ENCODE measurements at regions not wholly inside any gene's neighbourhood (a gene's known extent, or its start where the extent isn't known, plus 50 kb on each side); places are given as distances from the start of the nearest gene placed in this dataset.

DNA sequence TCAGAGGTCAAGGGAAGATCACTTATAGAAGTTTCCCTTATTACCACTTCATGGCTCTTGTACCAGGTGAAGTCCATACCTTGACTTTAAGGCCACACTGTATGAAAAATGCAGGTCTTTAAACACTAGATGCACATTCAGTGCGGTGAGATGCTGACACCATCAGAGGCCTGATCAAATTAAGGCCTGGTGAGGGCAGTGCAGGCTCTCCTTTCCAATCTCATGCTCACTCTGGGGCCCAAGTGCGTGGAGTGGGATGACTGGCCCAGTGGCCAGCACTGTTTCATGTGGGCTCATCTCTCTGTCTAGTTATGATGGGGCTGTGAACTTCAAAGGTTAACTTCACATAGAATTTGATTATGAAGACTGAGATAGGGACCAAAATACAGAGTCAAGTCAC is 281.1 kb downstream of the SLC4A3 start:
- Histone ChIP-seq H3K9me2 (ENCODE audit: low read depth, low read length) (no peaks in the 10 kb centered on the region), H3K9ac (ENCODE audit: low read length) (no peak overlapping the region), H3K36me3 (ENCODE audit: insufficient read depth, low read length) (no peaks in the 10 kb centered on the region), H3K9me3 (ENCODE audit: low read length) (no peaks in the 10 kb centered on the region), H3K27me3 (ENCODE audit: insufficient read depth, low read length) (no peaks in the 10 kb centered on the region), H2AFZ (ENCODE audit: low read length) (no peak overlapping the region), H3F3A (ENCODE audit: insufficient read depth, low read length) (no peaks in the 10 kb centered on the region), H3K4me1 (ENCODE audit: insufficient read depth, low read length, severe bottlenecking) (no peaks in the 10 kb centered on the region), H3K4me3 (ENCODE audit: low read depth, low read length, poor library complexity, severe bottlenecking) (no peak overlapping the region), H4K20me1 (ENCODE audit: insufficient read depth, low read length) (no peaks in the 10 kb centered on the region), H3K27ac (ENCODE audit: low read depth, low read length, poor library complexity, severe bottlenecking) (no peak overlapping the region), H3K79me2 (ENCODE audit: insufficient read depth, low read length) (no peaks in the 10 kb centered on the region), H3K4me2 (ENCODE audit: low read length) (no peak overlapping the region)
- TF ChIP-seq, protein P1, sequence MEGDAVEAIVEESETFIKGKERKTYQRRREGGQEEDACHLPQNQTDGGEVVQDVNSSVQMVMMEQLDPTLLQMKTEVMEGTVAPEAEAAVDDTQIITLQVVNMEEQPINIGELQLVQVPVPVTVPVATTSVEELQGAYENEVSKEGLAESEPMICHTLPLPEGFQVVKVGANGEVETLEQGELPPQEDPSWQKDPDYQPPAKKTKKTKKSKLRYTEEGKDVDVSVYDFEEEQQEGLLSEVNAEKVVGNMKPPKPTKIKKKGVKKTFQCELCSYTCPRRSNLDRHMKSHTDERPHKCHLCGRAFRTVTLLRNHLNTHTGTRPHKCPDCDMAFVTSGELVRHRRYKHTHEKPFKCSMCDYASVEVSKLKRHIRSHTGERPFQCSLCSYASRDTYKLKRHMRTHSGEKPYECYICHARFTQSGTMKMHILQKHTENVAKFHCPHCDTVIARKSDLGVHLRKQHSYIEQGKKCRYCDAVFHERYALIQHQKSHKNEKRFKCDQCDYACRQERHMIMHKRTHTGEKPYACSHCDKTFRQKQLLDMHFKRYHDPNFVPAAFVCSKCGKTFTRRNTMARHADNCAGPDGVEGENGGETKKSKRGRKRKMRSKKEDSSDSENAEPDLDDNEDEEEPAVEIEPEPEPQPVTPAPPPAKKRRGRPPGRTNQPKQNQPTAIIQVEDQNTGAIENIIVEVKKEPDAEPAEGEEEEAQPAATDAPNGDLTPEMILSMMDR (IDR thresholded peaks at IDR 0.05; ENCODE audit: low read length) = no peak
- TF ChIP-seq EZH2 (IDR thresholded peaks at IDR 0.05; ENCODE audit: borderline replicate concordance, low read length) = no peak

DNA sequence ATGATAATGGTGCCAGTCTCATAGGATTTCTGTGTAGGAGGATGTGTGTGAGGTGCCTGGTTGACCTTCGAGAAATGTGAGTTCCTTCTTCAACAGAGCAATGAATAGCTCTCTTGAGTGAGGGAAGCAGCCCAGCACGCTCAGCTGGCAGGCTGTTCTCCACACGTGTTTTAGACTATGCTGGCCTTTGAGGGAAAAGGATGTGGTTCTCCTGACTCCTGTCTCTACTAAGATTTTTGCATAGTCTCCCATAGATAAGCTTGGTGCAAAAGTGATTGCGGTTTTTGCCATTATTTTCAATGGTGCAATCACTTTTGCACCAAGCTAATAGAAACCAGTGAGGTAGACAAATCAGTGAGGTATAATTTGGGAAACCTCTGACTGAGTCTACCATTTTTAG is 284.1 kb downstream of the SLC4A3 start:
- no peaks in the 10 kb centered on the region for H3F3A ChIP-seq (ENCODE audit: insufficient read depth, low read length)
- no peaks in the 10 kb centered on the region for H4K20me1 ChIP-seq (ENCODE audit: insufficient read depth, low read length)
- no peak overlapping the region for H3K9ac ChIP-seq (ENCODE audit: low read length)
- H3K9me2 ChIP-seq (ENCODE audit: low read depth, low read length) = no peaks in the 10 kb centered on the region
- no peak overlapping the region for H2AFZ ChIP-seq (ENCODE audit: low read length)
- H3K4me3 ChIP-seq (ENCODE audit: low read depth, low read length, poor library complexity, severe bottlenecking) = no peak overlapping the region
- H3K9me3 ChIP-seq (ENCODE audit: low read length) = no peaks in the 10 kb centered on the region
- no peaks in the 10 kb centered on the region for H3K4me1 ChIP-seq (ENCODE audit: insufficient read depth, low read length, severe bottlenecking)
- H3K4me2 ChIP-seq (ENCODE audit: low read length) = no peak overlapping the region
- H3K27ac ChIP-seq (ENCODE audit: low read depth, low read length, poor library complexity, severe bottlenecking) = no peak overlapping the region
- no peak for TF ChIP-seq EZH2 (IDR thresholded peaks at IDR 0.05; ENCODE audit: borderline replicate concordance, low read length)
- TF ChIP-seq, protein P1 (IDR thresholded peaks at IDR 0.05; ENCODE audit: low read length) = no peak
- no peaks in the 10 kb centered on the region for H3K27me3 ChIP-seq (ENCODE audit: insufficient read depth, low read length)
- H3K36me3 ChIP-seq (ENCODE audit: insufficient read depth, low read length) = no peaks in the 10 kb centered on the region
- no peaks in the 10 kb centered on the region for H3K79me2 ChIP-seq (ENCODE audit: insufficient read depth, low read length)

DNA sequence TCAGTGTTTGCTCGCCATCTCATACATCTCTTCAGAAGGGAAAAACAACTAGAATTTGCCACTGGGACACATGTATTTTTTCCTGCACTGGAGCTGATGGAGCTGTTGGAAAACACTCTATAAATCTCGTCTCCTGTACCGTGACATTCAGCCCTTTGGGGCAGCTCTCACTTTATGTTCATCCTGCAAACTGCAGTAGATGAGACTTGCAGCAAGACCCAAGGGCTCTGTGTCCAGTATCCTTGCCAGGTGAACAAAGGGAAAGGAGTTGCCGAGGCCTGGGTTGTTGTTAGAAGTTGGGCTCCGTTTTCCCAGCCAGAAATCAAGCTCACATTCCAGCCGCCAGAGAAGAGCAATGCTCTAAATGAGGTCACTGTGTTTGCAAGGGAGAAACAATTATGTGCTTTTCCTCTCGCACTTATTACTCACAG is 285.1 kb downstream of the SLC4A3 start:
- H4K20me1 ChIP-seq (ENCODE audit: insufficient read depth, low read length) = no peaks in the 10 kb centered on the region
- H3K9me3 ChIP-seq (ENCODE audit: low read length) = no peaks in the 10 kb centered on the region
- H3K79me2 ChIP-seq (ENCODE audit: insufficient read depth, low read length) = no peaks in the 10 kb centered on the region
- H3F3A ChIP-seq (ENCODE audit: insufficient read depth, low read length) = no peaks in the 10 kb centered on the region
- no peaks in the 10 kb centered on the region for H3K27me3 ChIP-seq (ENCODE audit: insufficient read depth, low read length)
- TF ChIP-seq, protein P1 (IDR thresholded peaks at IDR 0.05; ENCODE audit: low read length) = no peak
- no peak for TF ChIP-seq EZH2 (IDR thresholded peaks at IDR 0.05; ENCODE audit: borderline replicate concordance, low read length)
- H3K4me1 ChIP-seq (ENCODE audit: insufficient read depth, low read length, severe bottlenecking) = no peaks in the 10 kb centered on the region
- H3K9ac ChIP-seq (ENCODE audit: low read length) = no peak overlapping the region
- no peak overlapping the region for H2AFZ ChIP-seq (ENCODE audit: low read length)
- no peak overlapping the region for H3K4me3 ChIP-seq (ENCODE audit: low read depth, low read length, poor library complexity, severe bottlenecking)
- no peak overlapping the region for H3K27ac ChIP-seq (ENCODE audit: low read depth, low read length, poor library complexity, severe bottlenecking)
- no peak overlapping the region for H3K4me2 ChIP-seq (ENCODE audit: low read length)
- no peaks in the 10 kb centered on the region for H3K9me2 ChIP-seq (ENCODE audit: low read depth, low read length)
- H3K36me3 ChIP-seq (ENCODE audit: insufficient read depth, low read length) = no peaks in the 10 kb centered on the region

All from OCI-LY1 (cell line).